Small intestine (tissue), 7 donors: ENCODE measurements at regions not wholly inside any gene's neighbourhood (a gene's known extent, or its start where the extent isn't known, plus 50 kb on each side); places are given as distances from the start of the nearest gene placed in this dataset.
A peak's percentile ranks its signal among the peaks of the same experiment; 100 is the strongest.

Experiments
- DNase-seq, 2 donors: peaks; one replicate each; pipeline versions ENCODE4 v3.0.0 to v3.0.0-alpha.2; 2013
- FAIRE-seq: peaks from 2 replicates; lab custom pipeline; 2012; peaks lifted over from hg19 to GRCh38; lab: Jason Lieb, UNC
- H3K27ac ChIP-seq, 3 donors: one replicate each; pipeline ENCODE4 v1.5.1; 2013; ENCODE audit warnings: low read length in 2 of 3, mild to moderate bottlenecking in 2 of 3, control low read depth in 1 of 3, inconsistent platforms in 1 of 3, low read depth in 1 of 3, moderate library complexity in 1 of 3
- H3K27me3 ChIP-seq, 3 donors: one replicate each; pipeline ENCODE4 v1.6.1; 2013; ENCODE audit warnings: low read length in 3 of 3, inconsistent platforms in 1 of 3; ENCODE audit not compliant: control insufficient read depth in 3 of 3, insufficient read depth in 3 of 3
- H3K36me3 ChIP-seq, 3 donors: one replicate each; pipeline ENCODE4 v1.6.1; 2013; ENCODE audit warnings: low read length in 3 of 3, inconsistent platforms in 1 of 3, low read depth in 1 of 3, mild to moderate bottlenecking in 1 of 3, moderate library complexity in 1 of 3; ENCODE audit not compliant: control insufficient read depth in 3 of 3, insufficient read depth in 2 of 3
- H3K4me1 ChIP-seq, 3 donors: one replicate each; pipeline ENCODE4 v1.6.1; 2013; ENCODE audit warnings: low read length in 2 of 3, inconsistent platforms in 1 of 3, low read depth in 1 of 3, mild to moderate bottlenecking in 1 of 3, moderate library complexity in 1 of 3; ENCODE audit not compliant: control insufficient read depth in 3 of 3, insufficient read depth in 2 of 3
- H3K4me3 ChIP-seq, 3 donors: one replicate each; pipeline ENCODE4 v1.5.1; 2013; ENCODE audit warnings: low read length in 3 of 3, control low read depth in 1 of 3, inconsistent platforms in 1 of 3, low read depth in 1 of 3, mild to moderate bottlenecking in 1 of 3, moderate library complexity in 1 of 3
- H3K9me3 ChIP-seq, 2 donors: one replicate each; pipeline ENCODE4 v1.6.1; 2013; ENCODE audit warnings: low read depth in 1 of 2, low read length in 1 of 2; ENCODE audit not compliant: control insufficient read depth in 2 of 2, insufficient read depth in 1 of 2
- WGBS, 3 donors: extraction: QIAGEN DNeasy Blood & Tissue Kit; methylation state at CpG; one replicate each; pipeline ENCODE4 v1.1.7; 2013; 5-methylcytosine and 5-hydroxymethylcytosine counted together
- donor health status: healthy with polysubstance abuse.
- donor health status: control.
- donor health status: control.
- donor health status: Bipolar disorder and iron deficiency.
- donor health status: healthy.

DNA sequence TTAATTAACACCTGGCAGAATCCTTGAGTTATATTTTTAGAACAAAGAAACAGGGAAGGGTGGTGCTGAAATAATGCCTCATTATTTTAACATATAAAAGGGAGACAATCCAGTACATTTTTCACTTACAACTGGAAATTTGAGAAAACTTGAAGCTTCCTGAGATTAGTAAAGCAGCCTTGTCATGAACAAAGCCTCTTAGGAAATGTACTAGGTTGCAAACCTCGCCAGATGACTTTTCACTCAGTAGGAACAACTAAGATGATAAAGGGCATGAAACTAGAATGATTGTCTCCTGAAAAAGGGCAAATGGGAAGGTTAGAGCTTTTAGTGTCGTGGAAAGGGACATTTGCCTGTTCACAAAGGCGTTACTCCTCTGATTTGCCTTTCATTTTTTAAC lies 289.6 kb downstream of the ETS1 start:
- Histone ChIP-seq H3K4me1 (peaks cover 0 to 31% (median 18%) of the 10 kb centered on the region in 3 donors), H3K27me3 (no peaks in the 10 kb centered on the region), H3K4me3 (no peak overlapping the region), H3K9me3 (no peaks in the 10 kb centered on the region), H3K36me3 (no peaks in the 10 kb centered on the region), H3K27ac (peak overlapping the region in 2 of 3 donors; percentile 1 to 39)
- DNase-seq, result no peak
- WGBS, 3 donors, result 78 to 83% (median 81%) methylated on average over 3 of the region's 3 CpGs
- no peak for FAIRE-seq

DNA sequence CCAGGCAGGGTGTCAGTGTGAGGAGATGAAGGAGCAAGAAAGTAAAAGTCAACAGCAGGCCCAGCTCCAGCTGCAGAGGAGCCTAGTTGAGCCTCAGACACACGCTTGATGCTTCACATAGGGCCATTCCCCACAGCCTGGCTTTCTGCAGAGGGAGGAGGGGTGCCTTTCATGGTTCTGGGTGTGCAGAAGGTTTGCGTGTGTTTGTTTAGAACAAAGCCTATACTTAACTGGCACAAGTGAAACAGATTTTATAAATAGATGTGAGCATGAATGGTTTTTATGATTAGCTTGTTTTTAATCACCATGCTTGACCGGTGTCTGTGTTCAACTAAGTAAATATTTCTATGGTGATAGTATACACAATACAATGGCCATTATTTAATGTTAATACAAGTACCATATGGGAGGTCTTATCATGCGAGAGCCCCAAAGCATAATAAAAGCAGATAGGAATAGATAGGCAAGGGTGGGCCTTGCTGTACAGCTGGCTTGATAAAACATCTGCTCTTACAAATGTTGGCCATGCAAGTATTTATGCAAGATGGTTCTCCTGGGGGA lies 290.2 kb downstream of the ETS1 start:
- no peaks in the 10 kb centered on the region for H3K36me3 ChIP-seq
- peak; percentile 34 to 56 for DNase-seq

DNA sequence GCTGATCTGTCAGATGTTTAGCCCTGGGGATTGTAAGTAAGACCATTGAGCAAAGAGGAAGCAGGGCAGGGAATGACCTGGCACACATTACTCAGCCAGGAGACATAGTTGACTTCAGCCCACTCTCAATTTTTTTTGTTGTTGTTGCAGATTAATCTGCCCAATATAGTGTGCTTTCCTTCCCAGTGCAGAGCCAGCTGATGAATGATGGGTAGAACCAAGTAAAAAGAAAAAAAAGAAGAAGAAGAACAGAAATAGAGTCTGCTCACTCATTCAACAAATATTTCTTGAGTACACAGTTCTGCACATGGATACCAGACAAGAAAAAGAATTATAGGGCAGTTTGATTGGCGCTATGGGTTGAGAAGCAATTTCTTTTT lies 292.7 kb downstream of the ETS1 start:
- WGBS, 3 donors, result 87 to 97% (median 93%) methylated on average over 1 of the region's 1 CpG
- DNase-seq (no peak), FAIRE-seq (no peak)
- H3K9me3 ChIP-seq, result no peaks in the 10 kb centered on the region
- peaks cover 0 to 45% (median 38%) of the 10 kb centered on the region in 3 donors for H3K4me1 ChIP-seq
- H3K27ac ChIP-seq, result no peak overlapping the region
- no peaks in the 10 kb centered on the region for H3K36me3 ChIP-seq
- no peaks in the 10 kb centered on the region for H3K27me3 ChIP-seq
- H3K4me3 ChIP-seq, result no peak overlapping the region

More for the DNA sequence above, 290.2 kb downstream of the ETS1 start:
- no peaks in the 10 kb centered on the region for H3K9me3 ChIP-seq
- peak overlapping the region in 2 of 3 donors; percentile 5 to 43 for H3K27ac ChIP-seq
- no peaks in the 10 kb centered on the region for H3K27me3 ChIP-seq
- 12 to 36% (median 35%) methylated on average over 4 of the region's 4 CpGs for WGBS, 3 donors
- H3K4me3 ChIP-seq, result no peak overlapping the region
- no peak for FAIRE-seq
- H3K4me1 ChIP-seq, result peaks cover 0 to 33% (median 23%) of the 10 kb centered on the region in 3 donors

DNA sequence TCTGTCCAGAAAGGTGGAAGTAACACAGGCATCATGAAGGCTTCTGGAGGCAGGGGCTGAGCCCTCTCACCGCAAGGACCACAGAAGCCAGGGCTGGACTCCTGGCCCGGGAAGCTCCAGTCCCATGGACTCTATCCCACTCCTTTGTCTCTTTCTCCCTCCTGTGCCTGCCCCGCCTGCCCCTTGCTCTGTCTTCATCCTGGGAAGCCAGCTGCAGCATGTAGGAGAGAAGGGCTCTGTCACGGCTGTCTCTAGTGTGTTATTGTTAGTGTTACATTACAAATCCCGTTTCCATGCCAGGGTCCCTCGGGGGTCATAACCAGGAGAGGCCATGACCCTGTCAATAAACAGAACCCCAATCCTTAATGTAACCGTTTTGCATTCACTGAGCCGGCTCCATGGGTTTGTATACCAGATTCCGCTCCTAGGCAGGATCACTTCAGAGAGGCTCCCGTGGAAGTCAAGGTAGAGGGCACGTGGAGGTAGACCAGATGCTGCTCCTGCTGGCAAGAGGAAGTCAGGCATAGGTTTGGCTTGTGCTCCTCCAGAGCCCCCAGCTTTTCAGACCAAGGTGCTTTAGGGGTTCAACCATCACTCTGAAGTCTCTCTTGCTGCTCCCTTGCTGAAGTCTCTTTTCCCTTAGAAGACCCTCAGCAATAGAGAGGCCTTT lies 293.2 kb downstream of the ETS1 start:
- WGBS, 3 donors, result 74 to 84% (median 81%) methylated on average over 11 of the region's 11 CpGs
- H3K27me3 ChIP-seq, result no peaks in the 10 kb centered on the region
- H3K36me3 ChIP-seq, result no peaks in the 10 kb centered on the region
- no peak for FAIRE-seq
- H3K4me3 ChIP-seq, result no peak overlapping the region
- H3K4me1 ChIP-seq, result peaks cover 0 to 42% (median 38%) of the 10 kb centered on the region in 3 donors
- no peaks in the 10 kb centered on the region for H3K9me3 ChIP-seq
- H3K27ac ChIP-seq, result no peak overlapping the region
- DNase-seq, result no peak

DNA sequence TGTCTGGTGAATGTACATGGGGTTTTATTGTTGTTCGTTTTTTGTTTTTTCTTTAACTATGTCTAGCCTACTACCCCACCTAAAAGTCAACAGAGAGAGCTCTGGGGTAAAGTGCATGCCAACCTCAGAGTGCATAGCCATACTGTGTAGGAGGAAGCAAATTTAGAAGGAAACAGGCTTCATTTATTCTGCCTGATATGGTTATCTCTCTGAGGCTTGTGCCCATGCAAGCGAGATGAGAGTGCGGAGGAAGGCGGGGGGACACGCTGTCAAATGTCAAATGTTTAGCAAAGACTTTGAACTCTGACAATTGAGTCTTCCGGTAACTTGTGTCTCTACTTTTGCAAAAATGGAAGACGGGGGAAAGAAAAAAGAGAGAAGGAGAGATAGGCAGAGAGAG lies 295.5 kb downstream of the ETS1 start:
- 22 to 49% (median 30%) methylated on average over 7 of the region's 7 CpGs for WGBS, 3 donors
- DNase-seq (peak; percentile 56 to 72), FAIRE-seq (no peak)
- Histone ChIP-seq H3K36me3 (no peaks in the 10 kb centered on the region), H3K4me3 (no peak overlapping the region), H3K27me3 (no peaks in the 10 kb centered on the region), H3K4me1 (peaks cover 0 to 34% (median 30%) of the 10 kb centered on the region in 3 donors), H3K9me3 (no peaks in the 10 kb centered on the region), H3K27ac (peak overlapping the region in 2 of 3 donors; percentile 39 to 96)

DNA sequence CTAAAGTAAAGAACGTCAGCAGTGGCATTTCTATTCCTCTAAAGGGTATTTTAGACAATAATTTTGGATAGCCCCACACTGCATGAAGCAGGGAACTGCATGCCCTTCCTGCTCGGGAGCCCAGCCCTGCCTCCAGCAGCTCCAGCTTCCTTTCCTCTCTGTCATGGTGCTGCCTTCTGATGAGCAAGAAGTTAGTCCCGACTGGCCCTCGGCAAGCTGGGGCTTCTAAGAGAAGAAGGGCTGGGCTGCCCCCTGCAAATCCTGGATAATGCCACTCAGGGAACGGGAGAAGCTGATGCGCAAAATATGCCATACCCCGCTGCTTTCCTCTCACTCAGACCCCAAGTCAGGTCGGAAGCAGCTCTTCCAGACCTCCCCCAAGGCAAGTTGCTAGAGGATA lies 296.4 kb downstream of the ETS1 start:
- FAIRE-seq, result no peak
- 82 to 88% (median 84%) methylated on average over 8 of the region's 8 CpGs for WGBS, 3 donors
- peak overlapping the region; percentile 34 to 96 (median 39) for H3K27ac ChIP-seq
- H3K9me3 ChIP-seq, result no peaks in the 10 kb centered on the region
- peak overlapping the region in 2 of 3 donors; percentile 17 to 21 for H3K4me3 ChIP-seq
- H3K36me3 ChIP-seq, result no peaks in the 10 kb centered on the region
- peaks cover 0 to 30% (median 27%) of the 10 kb centered on the region in 3 donors for H3K4me1 ChIP-seq
- H3K27me3 ChIP-seq, result no peaks in the 10 kb centered on the region
- no peak for DNase-seq

DNA sequence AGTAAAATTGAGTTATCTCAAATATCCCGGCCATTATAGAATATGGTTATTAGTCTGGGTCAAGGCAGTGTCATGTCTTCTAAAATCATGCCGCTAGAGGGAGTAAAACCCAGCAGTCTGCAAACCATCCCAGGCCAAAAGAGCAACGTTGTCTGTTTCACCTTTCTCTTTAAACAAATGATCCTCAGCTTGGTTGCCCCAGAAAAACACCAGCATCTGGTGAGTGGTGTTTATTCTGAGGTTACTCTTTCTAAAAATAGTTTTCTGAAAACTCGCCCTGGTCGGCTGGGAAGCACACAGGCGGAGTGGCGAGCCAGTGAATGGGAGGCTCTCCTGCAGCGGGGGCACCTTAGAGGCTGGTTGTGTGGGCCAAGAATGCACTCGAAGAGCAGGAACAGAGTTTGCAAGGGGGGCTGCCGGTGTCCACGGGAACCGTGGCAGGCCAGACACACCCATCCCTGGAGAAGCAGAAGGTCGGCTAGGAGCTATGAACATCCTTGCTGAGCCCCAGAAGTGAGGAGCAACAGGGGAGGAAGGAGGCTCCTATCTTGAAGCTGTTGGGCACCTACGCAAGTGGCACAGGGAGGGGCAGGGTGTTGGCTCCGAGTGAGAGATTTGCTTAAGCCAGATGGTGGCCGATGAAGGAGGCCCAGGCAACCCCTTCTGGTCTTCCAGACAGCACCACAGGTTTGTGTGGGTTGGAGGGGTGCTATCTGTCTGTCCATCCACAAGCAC lies 297.1 kb downstream of the ETS1 start:
- Histone ChIP-seq H3K4me1 (peaks cover 0 to 28% (median 27%) of the 10 kb centered on the region in 3 donors), H3K27me3 (no peaks in the 10 kb centered on the region), H3K4me3 (peak overlapping the region in 2 of 3 donors; percentile 1 to 2), H3K36me3 (no peaks in the 10 kb centered on the region), H3K9me3 (no peaks in the 10 kb centered on the region), H3K27ac (peak overlapping the region; percentile 27 to 96 (median 39))
- DNase-seq (peak; percentile 84 to 85), FAIRE-seq (peak; percentile 36)
- WGBS, 3 donors, result 16 to 17% (median 16%) methylated on average over 16 of the region's 16 CpGs

DNA sequence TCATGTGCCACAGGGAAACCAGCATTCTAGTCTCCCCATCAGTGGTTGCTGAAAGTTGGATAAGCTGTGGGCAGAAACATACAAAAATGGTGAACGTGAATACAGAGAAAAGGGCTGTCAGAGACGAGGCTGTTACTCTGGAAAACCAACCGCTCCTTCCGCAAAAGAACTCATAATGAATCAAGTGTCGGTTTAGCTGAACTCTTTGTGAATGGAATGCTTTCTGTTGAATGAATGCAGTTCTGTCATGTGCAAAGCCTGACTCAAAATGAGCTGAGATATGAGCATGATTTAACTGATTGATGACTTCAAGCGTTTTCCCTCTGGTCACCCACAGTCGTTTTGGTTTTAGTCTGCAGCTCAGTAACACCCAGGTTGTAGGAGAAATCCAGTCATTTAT lies 298.3 kb downstream of the ETS1 start:
- 52 to 75% (median 67%) methylated on average over 7 of the region's 7 CpGs for WGBS, 3 donors
- no peak for FAIRE-seq
- no peak overlapping the region for H3K27ac ChIP-seq

More for the DNA sequence above, 298.3 kb downstream of the ETS1 start:
- Histone ChIP-seq H3K36me3 (no peaks in the 10 kb centered on the region), H3K9me3 (no peaks in the 10 kb centered on the region), H3K4me1 (peaks cover 0 to 21% (median 20%) of the 10 kb centered on the region in 3 donors), H3K4me3 (no peak overlapping the region), H3K27me3 (no peaks in the 10 kb centered on the region)
- no peak for DNase-seq
